CD1c-positive myeloid dendritic cell (primary cell): ENCODE measurements at regions not wholly inside any gene's neighbourhood (a gene's known extent, or its start where the extent isn't known, plus 50 kb on each side); places are given as distances from the start of the nearest gene placed in this dataset.
"Not testable (repeated sequence)": the region's sequence is repeated elsewhere in the genome, so short reads cannot be mapped to it uniquely, and the experiment has no call there.

Source experiments
- DNase-seq: peaks from one replicate; pipeline ENCODE4 v3.0.0-alpha.2; 2016; ENCODE audit errors: extremely low spot score

DNA sequence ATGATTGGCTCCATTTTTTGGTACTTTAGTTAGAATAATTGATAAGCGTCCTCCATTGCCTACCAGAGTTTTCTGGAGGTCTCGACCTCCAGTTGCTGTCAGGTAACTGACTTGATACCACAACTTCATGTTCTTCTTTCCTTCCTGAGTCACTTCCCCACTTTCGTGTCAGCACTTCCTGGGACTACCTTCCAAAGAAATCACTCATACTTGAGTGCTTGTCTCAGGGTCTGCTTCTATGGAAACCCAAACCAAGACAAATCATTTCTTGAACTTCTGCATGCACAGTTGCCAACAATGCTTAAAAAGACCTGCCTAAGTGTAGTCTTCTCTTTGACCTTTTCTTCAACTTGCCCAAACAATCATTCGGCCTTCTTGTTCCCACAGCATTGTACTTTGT lies 210.3 kb upstream of the ETAA1 start:
- no peak for DNase-seq

DNA sequence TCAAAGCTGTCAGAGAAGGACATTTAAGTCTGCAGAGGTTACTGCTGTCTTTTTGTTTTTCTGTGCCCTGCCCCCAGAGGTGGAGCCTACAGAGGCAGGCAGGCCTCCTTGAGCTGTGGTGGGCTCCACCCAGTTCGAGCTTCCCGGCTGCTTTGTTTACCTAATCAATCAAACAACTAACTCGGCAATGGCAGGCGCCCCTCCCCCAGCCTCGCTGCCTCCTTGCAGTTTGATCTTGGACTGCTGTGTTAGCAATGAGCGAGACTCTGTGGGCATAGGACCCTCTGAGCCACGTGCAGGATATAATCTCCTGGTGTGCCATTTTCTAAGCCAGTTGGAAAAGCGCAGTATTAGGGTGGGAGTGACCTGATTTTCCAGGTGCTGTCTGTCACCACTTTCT lies 201.8 kb upstream of the ETAA1 start:
- DNase-seq = not testable (repeated sequence)

DNA sequence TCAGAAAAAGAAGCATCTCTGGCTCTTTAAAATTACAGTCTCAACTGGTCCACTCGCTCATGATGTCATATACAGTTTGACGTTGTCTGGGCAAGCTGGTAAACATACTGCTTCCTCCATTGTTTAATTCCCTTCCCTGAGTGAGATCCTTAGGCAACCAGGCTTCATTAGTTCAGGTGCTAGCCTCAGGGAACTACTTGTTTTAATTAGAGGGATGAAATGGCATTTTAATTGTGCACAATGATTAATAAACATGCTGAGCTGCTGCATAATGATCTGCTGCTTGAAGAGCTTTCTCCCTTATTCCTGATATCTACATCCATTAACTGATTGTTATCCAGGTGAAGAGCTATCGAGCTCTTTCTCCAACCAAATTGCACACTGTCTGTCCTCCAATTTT lies 195.6 kb upstream of the ETAA1 start:
- DNase-seq = no peak

DNA sequence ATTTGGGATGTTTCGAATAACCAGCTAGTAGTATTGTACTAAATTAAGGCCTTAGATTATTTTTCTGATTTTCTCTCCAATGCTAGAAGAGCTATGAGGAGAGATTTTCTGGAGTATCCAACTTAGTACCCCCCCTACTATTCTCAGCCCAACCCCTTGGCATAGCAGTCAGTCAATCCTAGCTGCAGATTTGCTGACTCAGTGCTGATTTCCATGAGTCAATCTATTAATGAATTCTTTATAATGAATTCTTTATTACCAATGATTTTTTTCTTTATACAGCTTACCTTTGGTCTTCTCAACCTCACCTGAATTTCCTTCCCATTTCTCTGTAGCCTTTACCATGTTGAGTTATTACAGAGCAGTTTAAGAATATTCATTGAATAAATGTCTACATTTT lies 192.8 kb upstream of the ETAA1 start:
- DNase-seq = no peak

DNA sequence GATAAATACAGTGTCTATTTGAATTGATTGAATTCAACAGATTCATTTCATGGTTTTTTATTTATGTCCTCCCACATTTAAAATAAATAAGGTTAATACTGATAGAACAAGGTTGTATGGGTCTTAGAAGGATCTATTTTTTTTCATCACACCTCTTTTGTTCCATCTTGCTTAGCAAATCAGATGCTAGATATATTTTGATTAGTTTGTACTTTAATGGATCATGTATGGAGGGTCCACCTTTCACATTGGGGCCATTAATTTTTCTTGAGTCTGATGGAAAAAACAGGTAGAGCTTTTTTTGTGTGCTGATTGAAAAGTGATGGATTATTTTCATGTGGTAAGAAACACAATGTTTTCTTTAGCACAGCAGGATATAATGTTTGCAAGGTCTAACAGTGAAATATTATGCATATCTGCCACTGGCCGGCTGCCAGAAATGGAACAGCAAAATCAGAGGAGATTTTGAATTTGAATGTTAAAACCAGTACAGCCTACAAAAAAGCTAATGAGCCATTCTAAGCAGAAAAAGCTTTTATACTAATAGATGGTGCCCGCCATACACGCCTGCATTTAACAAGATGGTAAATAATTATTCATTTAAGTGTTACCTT lies 188.1 kb upstream of the ETAA1 start:
- DNase-seq = no peak

DNA sequence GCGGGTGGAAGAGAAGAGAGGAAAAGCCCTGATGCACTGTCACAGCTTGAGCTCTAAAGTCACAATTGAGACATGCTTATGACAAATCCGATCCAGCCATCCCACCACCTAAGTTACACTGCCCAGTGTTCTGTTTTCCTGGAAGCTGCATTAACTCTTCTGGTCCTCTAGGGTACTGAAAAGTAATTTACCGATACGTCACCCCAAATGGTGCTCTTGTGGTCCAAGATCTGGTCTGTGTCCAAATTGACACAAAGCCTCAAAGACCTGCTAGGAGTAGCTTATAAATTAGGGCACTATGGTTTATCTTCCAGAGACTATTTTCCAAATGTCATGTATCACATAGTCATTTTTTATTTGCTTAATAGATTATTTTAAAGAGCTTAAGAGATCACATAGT lies 186.7 kb upstream of the ETAA1 start:
- no peak for DNase-seq

DNA sequence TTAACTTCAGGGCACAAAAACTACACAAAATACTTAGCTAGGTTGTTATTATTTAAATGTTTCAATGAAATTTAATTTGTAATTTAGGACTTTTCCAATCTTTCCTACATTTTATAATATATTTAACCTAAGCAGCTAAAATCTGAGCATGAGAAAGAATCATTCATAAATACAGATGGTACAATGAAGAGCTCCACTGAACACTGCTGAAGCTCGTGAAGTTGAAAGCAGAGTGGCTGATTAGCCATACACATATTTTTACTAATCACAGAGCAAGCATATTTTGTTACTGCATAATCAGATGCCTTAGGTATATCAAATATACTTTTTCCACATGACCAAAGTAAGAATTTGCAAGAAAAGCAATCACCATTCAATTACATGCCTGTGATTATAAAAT lies 184.9 kb upstream of the ETAA1 start:
- no peak for DNase-seq

DNA sequence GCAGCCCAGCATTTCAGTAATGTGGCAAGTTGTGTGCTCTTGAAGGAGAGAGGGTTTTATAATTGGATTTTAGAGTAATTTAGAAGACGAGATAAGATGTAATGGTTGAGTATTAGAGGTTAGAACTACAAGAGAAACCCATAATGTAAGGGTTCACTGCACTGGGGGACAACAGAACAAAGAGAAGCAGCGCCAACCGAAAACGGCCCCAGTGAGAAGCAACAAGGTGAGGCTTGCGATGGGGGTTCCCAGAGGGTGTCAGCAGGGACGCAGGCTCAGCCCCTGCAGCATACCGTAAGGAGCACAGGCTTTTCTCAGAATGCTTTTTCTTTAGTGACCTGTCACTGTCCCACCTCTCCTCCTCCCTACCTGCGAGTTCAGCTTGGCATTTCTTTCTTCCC lies 183.9 kb upstream of the ETAA1 start:
- DNase-seq = no peak

DNA sequence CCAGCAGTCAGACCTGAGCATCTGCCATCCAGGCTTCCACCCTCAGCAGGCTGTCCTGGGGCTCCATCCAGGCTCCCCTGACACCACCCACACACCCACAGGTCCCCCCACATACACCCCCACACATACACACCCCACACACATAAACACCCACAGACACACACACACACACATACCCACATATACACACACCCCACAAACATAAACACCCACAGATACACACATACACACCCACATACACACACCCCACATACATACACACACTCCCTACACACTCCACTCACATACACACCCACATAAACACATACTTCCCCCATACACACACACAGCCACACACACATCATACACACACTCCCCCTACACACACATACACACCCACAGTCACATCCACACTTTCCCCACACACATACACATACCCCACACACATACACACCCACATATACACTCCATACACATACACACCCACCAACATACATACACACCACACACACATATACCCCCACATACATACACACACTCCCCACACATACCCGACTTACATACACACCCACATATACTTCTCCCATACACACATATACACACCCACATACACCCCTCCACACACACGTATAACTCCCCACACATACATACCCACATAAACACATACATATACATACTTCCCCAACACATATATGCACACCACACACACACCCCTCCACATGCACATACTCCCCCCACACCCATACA lies 183.3 kb upstream of the ETAA1 start:
- no peak for DNase-seq

DNA sequence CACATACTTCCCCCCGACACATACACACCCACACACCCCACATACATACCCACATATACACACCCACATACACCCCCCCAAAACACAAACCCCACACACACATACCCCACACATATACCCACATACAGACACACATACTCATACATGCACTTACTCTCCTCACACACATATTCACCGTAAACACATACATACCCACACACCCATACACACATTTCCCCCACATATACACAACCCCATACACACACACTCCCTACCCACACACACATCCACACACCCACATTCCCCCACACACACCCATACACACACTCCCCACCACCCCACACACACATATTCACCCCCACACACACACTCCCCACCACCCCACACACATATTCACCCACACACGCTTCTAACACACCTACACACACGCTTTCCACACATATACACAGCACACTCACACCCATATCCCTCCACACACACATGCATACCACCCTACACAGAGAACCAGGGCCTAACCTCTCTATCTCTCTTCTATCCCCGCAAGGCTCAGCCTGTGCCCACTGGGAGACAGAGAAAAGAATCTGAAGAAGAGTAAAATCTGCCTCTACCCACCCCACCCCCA lies 182.4 kb upstream of the ETAA1 start:
- no peak for DNase-seq

DNA sequence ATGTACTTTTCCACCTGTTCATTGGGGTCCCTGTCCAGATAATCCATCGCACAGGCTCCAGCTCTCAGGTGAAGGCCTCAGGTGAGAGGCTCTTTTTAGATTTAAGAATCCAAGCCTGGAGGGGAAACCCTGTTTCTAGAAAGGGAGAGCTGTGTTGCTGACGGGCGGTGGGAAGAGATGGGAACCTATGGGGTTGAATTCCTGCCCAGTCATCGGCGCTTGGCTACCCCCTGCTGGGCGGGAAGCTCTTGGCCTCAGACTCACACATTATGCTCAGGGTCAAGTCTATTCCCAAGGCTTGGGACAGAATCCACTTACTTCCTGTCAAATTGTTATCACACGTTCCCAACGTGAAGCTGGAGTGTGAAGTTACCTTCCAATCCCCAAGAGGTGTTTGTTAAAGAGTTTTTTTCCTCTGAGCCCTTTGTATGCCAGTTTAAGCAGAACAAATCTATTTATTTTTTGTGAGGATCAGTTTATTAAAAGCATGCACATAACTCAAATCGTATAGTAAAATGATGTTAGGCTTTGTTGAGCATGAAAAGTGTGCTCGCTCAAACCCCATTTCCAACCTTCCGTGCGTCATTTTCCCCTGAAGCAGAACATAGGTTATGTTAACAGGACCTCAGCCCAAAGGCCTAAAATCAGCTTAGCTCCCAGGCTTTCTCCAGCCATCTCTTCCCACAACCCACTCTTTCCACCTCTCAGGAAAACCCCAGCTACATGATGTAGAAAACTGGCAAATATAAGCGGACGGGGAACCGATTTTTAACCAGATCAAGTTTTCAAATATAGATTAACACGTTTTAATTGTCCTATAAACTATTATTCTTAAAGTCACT lies 181.7 kb upstream of the ETAA1 start:
- DNase-seq = no peak

DNA sequence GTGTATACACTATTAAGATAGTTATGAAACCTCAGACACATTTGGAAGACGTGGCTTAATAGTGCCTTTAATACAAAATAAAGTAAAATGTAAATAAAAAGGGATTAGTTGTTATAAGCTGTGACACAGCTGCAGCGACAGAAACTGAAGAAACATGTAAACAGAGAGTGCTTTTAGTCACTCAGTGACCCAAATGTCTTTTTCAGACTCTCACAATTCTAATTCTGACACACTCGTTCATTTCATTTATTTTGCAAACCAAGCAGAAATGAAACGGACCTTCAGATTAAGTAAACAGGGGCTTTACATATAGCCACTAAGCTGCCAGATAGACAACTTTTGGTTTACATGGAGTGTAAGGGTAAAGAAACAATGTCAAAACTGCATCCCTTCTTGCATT lies 181.0 kb upstream of the ETAA1 start:
- no peak for DNase-seq

DNA sequence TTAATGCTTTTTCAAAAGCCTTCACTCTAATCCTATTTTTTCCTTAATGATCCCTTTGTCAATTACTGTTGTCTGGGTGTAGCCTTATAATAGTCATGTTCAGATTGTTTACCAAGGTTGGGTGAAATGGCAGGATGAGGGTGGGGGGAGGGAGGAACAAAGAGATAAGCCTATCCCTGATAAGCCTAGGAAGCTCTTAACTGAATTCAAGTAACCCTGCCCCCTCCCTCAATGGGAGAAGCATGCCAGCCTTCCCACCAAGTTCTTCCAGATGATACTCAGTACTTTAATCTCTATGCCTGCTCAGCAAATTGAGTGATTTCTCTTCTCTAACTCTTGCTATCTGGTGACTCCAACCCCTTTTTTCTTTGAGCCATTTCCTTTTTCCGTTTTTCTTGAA lies 180.3 kb upstream of the ETAA1 start:
- DNase-seq = no peak

DNA sequence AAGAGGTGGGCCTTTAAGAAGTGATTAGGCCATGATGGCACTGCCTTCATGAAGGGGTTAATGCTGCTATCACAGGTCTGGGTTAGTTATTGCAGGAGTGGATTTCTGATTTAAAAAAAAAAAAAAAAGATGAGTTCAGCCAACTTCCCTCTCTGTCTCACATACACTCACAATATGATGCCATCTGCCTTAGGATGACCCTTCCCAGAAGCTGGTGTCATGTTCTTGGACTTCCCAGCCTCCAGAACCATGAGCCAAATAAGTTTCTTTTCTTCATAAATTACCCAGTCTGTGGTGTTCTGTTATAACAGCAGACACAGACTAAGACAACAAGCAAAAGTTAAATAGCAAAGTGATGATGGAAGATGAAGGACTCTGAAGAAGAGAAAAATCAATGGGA lies 179.7 kb upstream of the ETAA1 start:
- DNase-seq = no peak

DNA sequence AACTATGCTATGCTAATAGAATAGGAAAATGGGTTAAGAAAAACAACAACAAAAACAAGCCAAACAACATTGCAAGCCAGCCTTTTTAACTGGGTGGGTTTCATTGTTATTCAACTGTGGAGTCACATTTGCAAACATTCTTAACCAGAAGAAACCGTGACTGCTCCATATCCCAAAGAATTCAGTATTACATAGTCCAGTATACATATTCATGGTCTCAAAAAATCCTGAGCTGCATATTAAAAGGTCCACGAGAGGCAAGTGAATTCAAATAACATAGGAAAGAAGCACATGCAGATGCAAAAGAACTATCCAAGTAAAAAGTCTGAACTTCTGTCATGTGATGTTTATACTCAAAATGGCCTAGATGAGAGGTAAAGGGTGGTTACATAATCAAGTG lies 179.1 kb upstream of the ETAA1 start:
- no peak for DNase-seq

DNA sequence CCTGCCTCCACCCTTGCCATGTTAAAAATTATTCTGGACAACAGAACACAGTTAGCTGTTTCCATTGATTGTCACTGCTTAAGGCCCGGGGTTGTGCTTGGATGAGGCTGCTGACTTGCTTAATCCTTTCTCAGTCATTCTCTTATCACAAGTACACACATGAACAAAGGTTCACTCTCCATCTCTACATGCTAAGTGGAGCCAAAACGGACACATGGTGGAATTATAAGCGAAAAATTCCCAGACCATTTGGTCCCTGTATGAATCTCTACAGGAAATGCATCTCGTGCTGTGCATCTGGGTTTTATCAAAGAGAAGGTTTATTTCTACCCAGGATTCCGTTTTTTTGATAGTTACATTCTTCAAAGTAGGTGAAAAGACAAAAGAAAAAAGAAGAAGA lies 177.5 kb upstream of the ETAA1 start:
- no peak for DNase-seq

DNA sequence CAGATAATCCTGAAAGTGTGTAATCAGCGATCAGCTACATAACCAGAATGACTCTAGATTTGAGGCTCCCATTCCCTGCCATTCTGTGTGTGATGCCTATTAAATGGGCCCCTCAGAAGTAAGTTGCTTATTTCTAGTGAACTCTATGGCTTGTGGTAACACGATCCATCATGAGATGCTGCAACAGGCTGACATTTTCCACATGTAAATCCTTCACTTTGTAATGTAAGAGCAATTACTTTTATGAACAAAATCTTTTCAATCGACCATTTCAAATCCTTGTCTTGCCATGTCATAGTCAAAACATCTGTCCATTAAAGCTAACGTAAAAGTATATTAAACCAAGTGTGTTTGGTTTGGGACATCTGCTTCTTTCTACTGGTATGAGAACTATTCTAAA lies 175.9 kb upstream of the ETAA1 start:
- no peak for DNase-seq

DNA sequence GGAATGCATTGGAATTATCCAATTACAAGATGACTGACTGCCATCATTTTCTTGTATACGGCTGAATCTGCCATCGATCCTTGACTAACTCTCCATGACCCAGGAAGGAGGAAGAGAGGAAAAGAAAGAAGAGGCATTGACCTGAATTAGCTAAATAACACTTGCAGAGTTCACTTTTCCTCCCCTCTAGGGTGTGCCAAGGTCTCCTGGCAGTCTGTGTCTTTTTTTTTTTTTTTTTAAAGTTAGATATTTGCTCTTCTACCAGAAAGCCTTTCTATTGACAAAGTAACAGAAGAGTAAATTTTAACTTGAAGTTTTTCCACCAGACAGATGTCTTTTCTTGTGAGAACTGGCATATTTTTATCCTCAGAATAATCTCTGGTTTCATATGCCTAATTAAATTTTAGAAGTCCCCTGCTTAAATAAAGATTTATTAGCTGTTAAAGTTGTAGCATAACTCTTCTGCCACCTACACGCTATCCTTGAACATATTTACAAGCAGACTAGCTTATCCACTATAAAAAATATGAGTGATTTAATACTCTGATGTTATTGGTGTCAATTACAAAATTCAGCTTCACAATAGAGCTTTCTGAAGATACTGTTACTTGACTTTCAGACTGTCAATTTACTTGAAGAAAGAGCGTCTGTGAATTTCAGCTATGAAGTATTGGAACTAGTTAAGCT lies 171.7 kb upstream of the ETAA1 start:
- no peak for DNase-seq

DNA sequence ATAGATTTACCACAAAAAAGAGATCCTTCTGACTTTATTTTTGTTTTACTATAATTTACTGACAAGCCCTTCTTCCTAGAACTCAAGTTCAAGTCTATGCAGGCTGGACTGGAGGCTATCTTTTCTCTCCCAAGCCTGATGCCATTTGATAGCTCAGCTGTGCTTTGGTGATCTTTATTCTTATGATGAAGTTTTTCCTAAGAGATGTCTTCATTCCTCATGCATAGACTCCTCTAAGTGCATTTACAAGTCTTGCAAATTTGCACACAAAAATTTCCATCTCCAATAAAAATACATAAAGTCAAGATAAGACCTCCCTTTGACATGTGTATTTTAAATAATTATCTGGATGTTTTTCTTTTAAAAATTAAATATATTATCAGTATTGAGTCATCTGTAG lies 167.4 kb upstream of the ETAA1 start:
- no peak for DNase-seq

DNA sequence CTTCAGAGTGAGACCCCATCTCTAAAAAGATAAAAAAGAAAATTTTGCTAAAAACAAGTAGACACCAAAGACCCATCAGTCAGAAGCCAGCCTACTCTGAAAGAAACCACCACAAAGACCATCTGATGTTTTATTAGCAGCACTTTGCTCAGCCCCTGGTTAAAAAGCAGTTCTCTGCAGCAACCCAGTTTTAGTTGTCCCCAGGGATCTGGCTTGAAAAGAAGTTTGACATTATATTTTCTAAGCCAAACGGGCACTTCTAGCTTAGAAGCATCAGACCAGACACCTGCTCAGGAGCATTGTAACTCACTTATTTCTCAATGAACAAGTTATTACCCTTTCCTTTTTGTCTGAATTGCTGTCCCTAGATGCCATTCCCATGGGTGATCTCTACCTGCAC lies 164.2 kb upstream of the ETAA1 start:
- DNase-seq = no peak

DNA sequence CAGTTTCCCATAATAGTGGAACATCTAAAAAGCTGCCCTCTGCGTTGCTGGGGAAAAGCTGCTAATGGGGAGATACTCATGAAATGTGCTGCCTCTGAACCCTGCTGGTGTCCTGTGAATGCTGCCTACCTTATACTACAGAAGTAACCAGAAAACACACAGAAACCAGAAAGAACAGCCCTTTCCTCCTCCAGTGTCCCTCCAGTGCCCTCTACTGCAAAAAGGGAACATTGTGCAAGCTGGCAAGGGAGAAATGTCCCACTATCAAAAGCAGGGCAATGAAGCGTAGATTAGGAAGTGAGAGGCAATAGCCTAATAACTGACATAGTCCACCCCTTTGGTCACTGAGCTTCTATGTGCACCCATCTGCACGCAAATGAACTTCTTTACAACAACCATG lies 162.7 kb upstream of the ETAA1 start:
- no peak for DNase-seq

DNA sequence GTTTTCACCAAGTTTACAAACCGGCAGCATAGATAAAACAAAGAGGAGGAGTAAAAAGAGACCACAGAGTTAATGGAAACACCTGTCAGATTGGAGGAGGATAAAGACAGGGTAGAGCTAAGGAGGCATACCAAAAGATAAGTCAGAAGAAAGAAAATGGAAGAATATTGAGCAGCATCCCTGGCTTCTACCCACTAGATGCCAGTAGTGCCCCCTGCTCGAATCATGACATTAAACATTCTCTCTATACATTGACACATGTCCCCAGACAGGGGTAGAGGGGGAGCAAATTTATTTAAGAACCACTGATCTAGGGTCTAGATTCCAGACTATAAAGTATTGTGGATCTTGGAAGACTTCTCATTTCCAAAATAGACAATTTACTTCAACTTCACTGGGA lies 159.8 kb upstream of the ETAA1 start:
- DNase-seq = no peak
